ENCODE measurements at regions not wholly inside any gene's neighbourhood (a gene's known extent, or its start where the extent isn't known, plus 50 kb on each side); places are given as distances from the start of the nearest gene placed in this dataset.

GRCh38 chr2:209141142-209141541 is 282.7 kb upstream of the MAP2 start:
- no peak overlapping the region for H3K9ac ChIP-seq (ENCODE audit: low read depth in 1 of 2, low read length in 2 of 2)
- no peaks in the 10 kb centered on the region for H3K9me3 ChIP-seq (ENCODE audit: control insufficient read depth in 4 of 4, low read length in 3 of 4)
- no peak for DNase-seq (ENCODE audit: low spot score)

More at GRCh38 chr2:209141142-209141541, 282.7 kb upstream of the MAP2 start:
- no peak overlapping the region for H3K27ac ChIP-seq (ENCODE audit: low read depth in 1 of 2, low read length in 2 of 2)
- no peaks in the 10 kb centered on the region for H3K4me1 ChIP-seq (ENCODE audit: control insufficient read depth in 4 of 4, insufficient read depth in 4 of 4, low read length in 3 of 4)
- WGBS: 73% methylated on average over 3 of the region's 3 CpGs
- no peak overlapping the region for H3K4me3 ChIP-seq (ENCODE audit: low read depth in 1 of 3, low read length in 3 of 3)
- H3K27me3 ChIP-seq (ENCODE audit: control insufficient read depth in 4 of 4, insufficient read depth in 4 of 4, low read length in 3 of 4): no peaks in the 10 kb centered on the region
- H3K36me3 ChIP-seq (ENCODE audit: control insufficient read depth in 4 of 4, insufficient read depth in 3 of 4, low read depth in 1 of 4, low read length in 3 of 4): no peaks in the 10 kb centered on the region
- TF ChIP-seq, protein P1, sequence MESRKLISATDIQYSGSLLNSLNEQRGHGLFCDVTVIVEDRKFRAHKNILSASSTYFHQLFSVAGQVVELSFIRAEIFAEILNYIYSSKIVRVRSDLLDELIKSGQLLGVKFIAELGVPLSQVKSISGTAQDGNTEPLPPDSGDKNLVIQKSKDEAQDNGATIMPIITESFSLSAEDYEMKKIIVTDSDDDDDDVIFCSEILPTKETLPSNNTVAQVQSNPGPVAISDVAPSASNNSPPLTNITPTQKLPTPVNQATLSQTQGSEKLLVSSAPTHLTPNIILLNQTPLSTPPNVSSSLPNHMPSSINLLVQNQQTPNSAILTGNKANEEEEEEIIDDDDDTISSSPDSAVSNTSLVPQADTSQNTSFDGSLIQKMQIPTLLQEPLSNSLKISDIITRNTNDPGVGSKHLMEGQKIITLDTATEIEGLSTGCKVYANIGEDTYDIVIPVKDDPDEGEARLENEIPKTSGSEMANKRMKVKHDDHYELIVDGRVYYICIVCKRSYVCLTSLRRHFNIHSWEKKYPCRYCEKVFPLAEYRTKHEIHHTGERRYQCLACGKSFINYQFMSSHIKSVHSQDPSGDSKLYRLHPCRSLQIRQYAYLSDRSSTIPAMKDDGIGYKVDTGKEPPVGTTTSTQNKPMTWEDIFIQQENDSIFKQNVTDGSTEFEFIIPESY (IDR thresholded peaks at IDR 0.05): no peak
- TF ChIP-seq RAD21 (IDR thresholded peaks at IDR 0.05) (no peak), TAF1 (conservative IDR thresholded peaks at IDR 0.05) (no peak), SP1 (IDR thresholded peaks at IDR 0.05) (no peak), FOXA1 (IDR thresholded peaks at IDR 0.05) (no peak), FOXA2 (IDR thresholded peaks at IDR 0.05) (no peak), GABPA (IDR thresholded peaks at IDR 0.05 in 1 of 2, conservative IDR thresholded peaks at IDR 0.05 in 1 of 2) (no peak), JUND (IDR thresholded peaks at IDR 0.05) (no peak), YY1 (IDR thresholded peaks at IDR 0.05) (no peak), HNF4A (conservative IDR thresholded peaks at IDR 0.05) (no peak), HNF4G (IDR thresholded peaks at IDR 0.05) (no peak), EGR1 (IDR thresholded peaks at IDR 0.05; ENCODE audit: low read depth in 2 of 2) (no peak), NR2F2 (IDR thresholded peaks at IDR 0.05) (no peak), CTCF (IDR thresholded peaks at IDR 0.05; ENCODE audit: low read depth, low read length, missing input control) (no peak)
- TF ChIP-seq, protein P2, sequence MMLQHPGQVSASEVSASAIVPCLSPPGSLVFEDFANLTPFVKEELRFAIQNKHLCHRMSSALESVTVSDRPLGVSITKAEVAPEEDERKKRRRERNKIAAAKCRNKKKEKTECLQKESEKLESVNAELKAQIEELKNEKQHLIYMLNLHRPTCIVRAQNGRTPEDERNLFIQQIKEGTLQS (IDR thresholded peaks at IDR 0.05): no peak
- TF ChIP-seq, protein P3, sequence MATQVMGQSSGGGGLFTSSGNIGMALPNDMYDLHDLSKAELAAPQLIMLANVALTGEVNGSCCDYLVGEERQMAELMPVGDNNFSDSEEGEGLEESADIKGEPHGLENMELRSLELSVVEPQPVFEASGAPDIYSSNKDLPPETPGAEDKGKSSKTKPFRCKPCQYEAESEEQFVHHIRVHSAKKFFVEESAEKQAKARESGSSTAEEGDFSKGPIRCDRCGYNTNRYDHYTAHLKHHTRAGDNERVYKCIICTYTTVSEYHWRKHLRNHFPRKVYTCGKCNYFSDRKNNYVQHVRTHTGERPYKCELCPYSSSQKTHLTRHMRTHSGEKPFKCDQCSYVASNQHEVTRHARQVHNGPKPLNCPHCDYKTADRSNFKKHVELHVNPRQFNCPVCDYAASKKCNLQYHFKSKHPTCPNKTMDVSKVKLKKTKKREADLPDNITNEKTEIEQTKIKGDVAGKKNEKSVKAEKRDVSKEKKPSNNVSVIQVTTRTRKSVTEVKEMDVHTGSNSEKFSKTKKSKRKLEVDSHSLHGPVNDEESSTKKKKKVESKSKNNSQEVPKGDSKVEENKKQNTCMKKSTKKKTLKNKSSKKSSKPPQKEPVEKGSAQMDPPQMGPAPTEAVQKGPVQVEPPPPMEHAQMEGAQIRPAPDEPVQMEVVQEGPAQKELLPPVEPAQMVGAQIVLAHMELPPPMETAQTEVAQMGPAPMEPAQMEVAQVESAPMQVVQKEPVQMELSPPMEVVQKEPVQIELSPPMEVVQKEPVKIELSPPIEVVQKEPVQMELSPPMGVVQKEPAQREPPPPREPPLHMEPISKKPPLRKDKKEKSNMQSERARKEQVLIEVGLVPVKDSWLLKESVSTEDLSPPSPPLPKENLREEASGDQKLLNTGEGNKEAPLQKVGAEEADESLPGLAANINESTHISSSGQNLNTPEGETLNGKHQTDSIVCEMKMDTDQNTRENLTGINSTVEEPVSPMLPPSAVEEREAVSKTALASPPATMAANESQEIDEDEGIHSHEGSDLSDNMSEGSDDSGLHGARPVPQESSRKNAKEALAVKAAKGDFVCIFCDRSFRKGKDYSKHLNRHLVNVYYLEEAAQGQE (IDR thresholded peaks at IDR 0.05): no peak
